T-helper 17 cell (primary cell): ENCODE measurements at regions not wholly inside any gene's neighbourhood (a gene's known extent, or its start where the extent isn't known, plus 50 kb on each side); places are given as distances from the start of the nearest gene placed in this dataset.

ENCODE experiments used
- ATAC-seq: fragments of 150-1000 bp; cut with Tn5 transposase; 2 replicates; pipeline ENCODE4 v1.10.0; 2021; ENCODE audit warnings: mild to moderate bottlenecking, moderate library complexity
- DNase-seq, 3 donors: peaks; one replicate each; pipeline versions ENCODE4 v3.0.0 to v3.0.0-alpha.2; 2020 to 2021
- H3K9me3 ChIP-seq: one replicate; pipeline ENCODE4 v1.7.0; 2013; ENCODE audit warnings: low read length, mild to moderate bottlenecking; ENCODE audit not compliant: control insufficient read depth, poor library complexity, severe bottlenecking
- H3K27ac Mint-ChIP-seq: one replicate; pipeline ENCODE4 v1.8.0; 2022; ENCODE audit warnings: mild to moderate bottlenecking, moderate library complexity, mixed read lengths
- H3K27me3 Mint-ChIP-seq: one replicate; pipeline ENCODE4 v1.8.0; 2022; ENCODE audit warnings: mixed read lengths
- H3K36me3 Mint-ChIP-seq: one replicate; pipeline ENCODE4 v1.8.0; 2022; ENCODE audit warnings: low read depth, mixed read lengths
- H3K4me1 Mint-ChIP-seq: one replicate; pipeline ENCODE4 v1.8.0; 2022; ENCODE audit warnings: mild to moderate bottlenecking, mixed read lengths
- H3K4me3 Mint-ChIP-seq: one replicate; pipeline ENCODE4 v1.8.0; 2022; ENCODE audit warnings: mild to moderate bottlenecking, moderate library complexity, mixed read lengths

GRCh38 chr14:81837304-81837703 is 303.7 kb upstream of the SEL1L start:
- H3K27me3 Mint-ChIP-seq: no peaks in the 10 kb centered on the region
- H3K36me3 Mint-ChIP-seq: no peaks in the 10 kb centered on the region
- no peak overlapping the region for H3K27ac Mint-ChIP-seq
- H3K4me3 Mint-ChIP-seq: no peak overlapping the region
- DNase-seq (no peak), ATAC-seq (no peak)
- no peaks in the 10 kb centered on the region for H3K9me3 ChIP-seq
- H3K4me1 Mint-ChIP-seq: no peaks in the 10 kb centered on the region

GRCh38 chr14:81839056-81839455 is 305.4 kb upstream of the SEL1L start:
- Mint-ChIP-seq H3K27ac (no peak overlapping the region), H3K4me3 (no peak overlapping the region), H3K36me3 (no peaks in the 10 kb centered on the region), H3K27me3 (no peaks in the 10 kb centered on the region), H3K4me1 (no peaks in the 10 kb centered on the region)
- DNase-seq (no peak), ATAC-seq (no peak)
- H3K9me3 ChIP-seq: no peaks in the 10 kb centered on the region

GRCh38 chr14:81841346-81841745 is 307.7 kb upstream of the SEL1L start:
- Mint-ChIP-seq H3K4me1 (no peaks in the 10 kb centered on the region), H3K27me3 (no peaks in the 10 kb centered on the region)
- ATAC-seq: no peak

GRCh38 chr14:81849714-81850113 is 316.1 kb upstream of the SEL1L start:
- Mint-ChIP-seq H3K27ac (no peak overlapping the region), H3K4me3 (no peak overlapping the region), H3K36me3 (no peaks in the 10 kb centered on the region), H3K4me1 (no peaks in the 10 kb centered on the region), H3K27me3 (no peaks in the 10 kb centered on the region)
- DNase-seq: no peak
- no peak for ATAC-seq
- no peaks in the 10 kb centered on the region for H3K9me3 ChIP-seq

More at GRCh38 chr14:81841346-81841745, 307.7 kb upstream of the SEL1L start:
- H3K36me3 Mint-ChIP-seq: no peaks in the 10 kb centered on the region
- DNase-seq: no peak
- no peak overlapping the region for H3K4me3 Mint-ChIP-seq
- H3K9me3 ChIP-seq: no peaks in the 10 kb centered on the region
- H3K27ac Mint-ChIP-seq: no peak overlapping the region

- no peak for ATAC-seq
These were observed 321.4 kb upstream of the SEL1L start for GRCh38 chr14:81855007-81855406.

GRCh38 chr14:81859046-81859445 is 325.4 kb upstream of the SEL1L start:
- Mint-ChIP-seq H3K27me3 (no peaks in the 10 kb centered on the region), H3K4me1 (no peaks in the 10 kb centered on the region), H3K27ac (no peak overlapping the region), H3K36me3 (no peaks in the 10 kb centered on the region), H3K4me3 (no peak overlapping the region)
- H3K9me3 ChIP-seq: peaks cover 5% of the 10 kb centered on the region
- DNase-seq (no peak), ATAC-seq (no peak)

More at GRCh38 chr14:81855007-81855406, 321.4 kb upstream of the SEL1L start:
- peaks cover 5% of the 10 kb centered on the region for H3K9me3 ChIP-seq
- Mint-ChIP-seq H3K4me1 (no peaks in the 10 kb centered on the region), H3K36me3 (no peaks in the 10 kb centered on the region), H3K4me3 (no peak overlapping the region), H3K27ac (no peak overlapping the region), H3K27me3 (no peaks in the 10 kb centered on the region)
- DNase-seq: no peak

- no peak for DNase-seq
- Mint-ChIP-seq H3K27ac (no peak overlapping the region), H3K4me1 (no peaks in the 10 kb centered on the region), H3K27me3 (no peaks in the 10 kb centered on the region), H3K36me3 (no peaks in the 10 kb centered on the region), H3K4me3 (no peak overlapping the region)
- H3K9me3 ChIP-seq: no peaks in the 10 kb centered on the region
- no peak for ATAC-seq
These were observed 334.5 kb upstream of the SEL1L start for GRCh38 chr14:81868172-81868571.

GRCh38 chr14:81871706-81872105 is 338.1 kb upstream of the SEL1L start:
- DNase-seq (no peak), ATAC-seq (no peak)
- no peaks in the 10 kb centered on the region for H3K36me3 Mint-ChIP-seq
- H3K27me3 Mint-ChIP-seq: no peaks in the 10 kb centered on the region
- no peaks in the 10 kb centered on the region for H3K4me1 Mint-ChIP-seq
- H3K27ac Mint-ChIP-seq: no peak overlapping the region
- no peaks in the 10 kb centered on the region for H3K9me3 ChIP-seq
- no peak overlapping the region for H3K4me3 Mint-ChIP-seq

GRCh38 chr14:81884382-81884781 is 350.7 kb upstream of the SEL1L start:
- Mint-ChIP-seq H3K36me3 (no peaks in the 10 kb centered on the region), H3K27me3 (no peaks in the 10 kb centered on the region), H3K4me1 (no peaks in the 10 kb centered on the region), H3K27ac (no peak overlapping the region), H3K4me3 (no peak overlapping the region)
- H3K9me3 ChIP-seq: no peaks in the 10 kb centered on the region
- DNase-seq (no peak), ATAC-seq (no peak)

GRCh38 chr14:81886588-81886987 is 352.9 kb upstream of the SEL1L start:
- H3K4me1 Mint-ChIP-seq: no peaks in the 10 kb centered on the region
- ATAC-seq (no peak), DNase-seq (no peak)
- no peaks in the 10 kb centered on the region for H3K36me3 Mint-ChIP-seq
- H3K4me3 Mint-ChIP-seq: no peak overlapping the region
- no peak overlapping the region for H3K27ac Mint-ChIP-seq
- no peaks in the 10 kb centered on the region for H3K9me3 ChIP-seq
- no peaks in the 10 kb centered on the region for H3K27me3 Mint-ChIP-seq

- Mint-ChIP-seq H3K27ac (no peak overlapping the region), H3K4me1 (no peaks in the 10 kb centered on the region), H3K36me3 (no peaks in the 10 kb centered on the region), H3K27me3 (no peaks in the 10 kb centered on the region), H3K4me3 (no peak overlapping the region)
- no peak for ATAC-seq
- H3K9me3 ChIP-seq: no peaks in the 10 kb centered on the region
- DNase-seq: no peak
These were observed 355.9 kb upstream of the SEL1L start for GRCh38 chr14:81889529-81889928.

GRCh38 chr14:81890020-81890419 is 356.4 kb upstream of the SEL1L start:
- Mint-ChIP-seq H3K4me3 (no peak overlapping the region), H3K4me1 (no peaks in the 10 kb centered on the region)
- ATAC-seq: no peak

GRCh38 chr14:81903477-81903876 is 369.8 kb upstream of the SEL1L start:
- DNase-seq: no peak
- no peaks in the 10 kb centered on the region for H3K9me3 ChIP-seq
- Mint-ChIP-seq H3K36me3 (no peaks in the 10 kb centered on the region), H3K4me1 (no peaks in the 10 kb centered on the region), H3K27ac (no peak overlapping the region), H3K4me3 (no peak overlapping the region), H3K27me3 (no peaks in the 10 kb centered on the region)
- ATAC-seq: no peak

More at GRCh38 chr14:81890020-81890419, 356.4 kb upstream of the SEL1L start:
- no peak for DNase-seq
- no peak overlapping the region for H3K27ac Mint-ChIP-seq
- no peaks in the 10 kb centered on the region for H3K27me3 Mint-ChIP-seq
- H3K9me3 ChIP-seq: no peaks in the 10 kb centered on the region
- H3K36me3 Mint-ChIP-seq: no peaks in the 10 kb centered on the region

- Mint-ChIP-seq H3K27ac (no peak overlapping the region), H3K4me3 (no peak overlapping the region), H3K4me1 (no peaks in the 10 kb centered on the region), H3K36me3 (no peaks in the 10 kb centered on the region), H3K27me3 (no peaks in the 10 kb centered on the region)
- no peaks in the 10 kb centered on the region for H3K9me3 ChIP-seq
- DNase-seq (no peak), ATAC-seq (no peak)
These were observed 393.4 kb upstream of the SEL1L start for GRCh38 chr14:81927070-81927469.

GRCh38 chr14:81931828-81932227 is 398.2 kb upstream of the SEL1L start:
- no peak for ATAC-seq
- no peaks in the 10 kb centered on the region for H3K9me3 ChIP-seq
- no peak for DNase-seq
- H3K27ac Mint-ChIP-seq: no peak overlapping the region
- no peaks in the 10 kb centered on the region for H3K4me1 Mint-ChIP-seq
- H3K27me3 Mint-ChIP-seq: no peaks in the 10 kb centered on the region
- no peaks in the 10 kb centered on the region for H3K36me3 Mint-ChIP-seq
- no peak overlapping the region for H3K4me3 Mint-ChIP-seq
